ENCODE measurements at regions not wholly inside any gene's neighbourhood (a gene's known extent, or its start where the extent isn't known, plus 50 kb on each side); places are given as distances from the start of the nearest gene placed in this dataset.

GRCh38 chr9:129402931-129403778 lies 217.7 kb downstream of the C9orf50 start:
- H4K20me1 ChIP-seq (ENCODE audit: insufficient read depth): no peaks in the 10 kb centered on the region
- no peaks in the 10 kb centered on the region for H3K9me2 ChIP-seq (ENCODE audit: insufficient read depth)
- H3K79me2 ChIP-seq (ENCODE audit: insufficient read depth): no peaks in the 10 kb centered on the region
- no peaks in the 10 kb centered on the region for H3K4me1 ChIP-seq (ENCODE audit: insufficient read depth)
- no peaks in the 10 kb centered on the region for H3K9me3 ChIP-seq (ENCODE audit: low read depth)
- H2AFZ ChIP-seq: no peak overlapping the region
- in situ Hi-C loops (cut with MboI): no loop called here
- H3F3A ChIP-seq (ENCODE audit: insufficient read depth): no peaks in the 10 kb centered on the region
- H3K9ac ChIP-seq: no peak overlapping the region
- DNase-seq: no peak
- H3K27me3 ChIP-seq (replicated peaks; ENCODE audit: insufficient read depth): no peaks in the 10 kb centered on the region
- no peak overlapping the region for H3K4me2 ChIP-seq (ENCODE audit: unreplicated experiment)
- no peak overlapping the region for H3K4me3 ChIP-seq
- WGBS, 2 experiments (ENCODE audit: low coverage in 1 of 2, low lambda C conversion rate in 2 of 2, missing lambda C conversion rate in 2 of 2): 87 to 91% methylated on average over 14 to 16 of the region's 16 CpGs
- no peaks in the 10 kb centered on the region for H3K36me3 ChIP-seq (ENCODE audit: low read depth)
- no peak for TF ChIP-seq EZH2 (IDR thresholded peaks at IDR 0.05; ENCODE audit: insufficient read depth, poor library complexity, severe bottlenecking)
- TF ChIP-seq EZH2phosphoT487 (IDR thresholded peaks at IDR 0.05; ENCODE audit: insufficient read depth, low read depth): no peak
- H3K27ac ChIP-seq: no peak overlapping the region

GRCh38 chr9:129402371-129402739 lies 218.5 kb downstream of the C9orf50 start:
- Histone ChIP-seq H3K9ac (no peak overlapping the region), H3K36me3 (ENCODE audit: low read depth) (no peaks in the 10 kb centered on the region), H2AFZ (no peak overlapping the region), H3K27ac (no peak overlapping the region), H3K79me2 (ENCODE audit: insufficient read depth) (no peaks in the 10 kb centered on the region), H3K27me3 (replicated peaks; ENCODE audit: insufficient read depth) (no peaks in the 10 kb centered on the region), H3K4me1 (ENCODE audit: insufficient read depth) (no peaks in the 10 kb centered on the region), H3K4me2 (ENCODE audit: unreplicated experiment) (no peak overlapping the region), H3K9me2 (ENCODE audit: insufficient read depth) (no peaks in the 10 kb centered on the region), H3K4me3 (no peak overlapping the region), H3F3A (ENCODE audit: insufficient read depth) (no peaks in the 10 kb centered on the region), H3K9me3 (ENCODE audit: low read depth) (no peaks in the 10 kb centered on the region), H4K20me1 (ENCODE audit: insufficient read depth) (no peaks in the 10 kb centered on the region)
- WGBS, 2 experiments (ENCODE audit: low coverage in 1 of 2, low lambda C conversion rate in 2 of 2, missing lambda C conversion rate in 2 of 2): 48 to 51% methylated on average over 6 to 20 of the region's 20 CpGs
- TF ChIP-seq EZH2phosphoT487 (IDR thresholded peaks at IDR 0.05; ENCODE audit: insufficient read depth, low read depth) (no peak), EZH2 (IDR thresholded peaks at IDR 0.05; ENCODE audit: insufficient read depth, poor library complexity, severe bottlenecking) (no peak)
- in situ Hi-C loops (cut with MboI): no loop called here
- no peak for DNase-seq

GRCh38 chr9:129401623-129402370 lies 219.1 kb downstream of the C9orf50 start:
- in situ Hi-C loops (cut with MboI): no loop called here
- Histone ChIP-seq H3K27ac (no peak overlapping the region), H3K4me1 (ENCODE audit: insufficient read depth) (no peaks in the 10 kb centered on the region), H3K4me2 (ENCODE audit: unreplicated experiment) (no peak overlapping the region), H3K36me3 (ENCODE audit: low read depth) (no peaks in the 10 kb centered on the region), H3K79me2 (ENCODE audit: insufficient read depth) (no peaks in the 10 kb centered on the region), H3K27me3 (replicated peaks; ENCODE audit: insufficient read depth) (no peaks in the 10 kb centered on the region), H2AFZ (no peak overlapping the region), H3F3A (ENCODE audit: insufficient read depth) (no peaks in the 10 kb centered on the region), H3K4me3 (no peak overlapping the region), H3K9me2 (ENCODE audit: insufficient read depth) (no peaks in the 10 kb centered on the region), H3K9ac (no peak overlapping the region), H4K20me1 (ENCODE audit: insufficient read depth) (no peaks in the 10 kb centered on the region), H3K9me3 (ENCODE audit: low read depth) (no peaks in the 10 kb centered on the region)
- WGBS, 2 experiments (ENCODE audit: low coverage in 1 of 2, low lambda C conversion rate in 2 of 2, missing lambda C conversion rate in 2 of 2): 32 to 48% methylated on average over 4 to 6 of the region's 6 CpGs
- DNase-seq: no peak
- TF ChIP-seq EZH2phosphoT487 (IDR thresholded peaks at IDR 0.05; ENCODE audit: insufficient read depth, low read depth) (no peak), EZH2 (IDR thresholded peaks at IDR 0.05; ENCODE audit: insufficient read depth, poor library complexity, severe bottlenecking) (no peak)

- 85 to 87% methylated on average over 15 to 17 of the region's 17 CpGs for WGBS, 2 experiments (ENCODE audit: low coverage in 1 of 2, low lambda C conversion rate in 2 of 2, missing lambda C conversion rate in 2 of 2)
- H3K9me3 ChIP-seq (ENCODE audit: low read depth): no peaks in the 10 kb centered on the region
Observed at GRCh38 chr9:129400971-129401622, 219.8 kb downstream of the C9orf50 start.

More at GRCh38 chr9:129400971-129401622, 219.8 kb downstream of the C9orf50 start:
- no peaks in the 10 kb centered on the region for H3K4me1 ChIP-seq (ENCODE audit: insufficient read depth)
- H3K79me2 ChIP-seq (ENCODE audit: insufficient read depth): no peaks in the 10 kb centered on the region
- TF ChIP-seq EZH2 (IDR thresholded peaks at IDR 0.05; ENCODE audit: insufficient read depth, poor library complexity, severe bottlenecking) (no peak), EZH2phosphoT487 (IDR thresholded peaks at IDR 0.05; ENCODE audit: insufficient read depth, low read depth) (no peak)
- no peaks in the 10 kb centered on the region for H3K27me3 ChIP-seq (replicated peaks; ENCODE audit: insufficient read depth)
- no peaks in the 10 kb centered on the region for H4K20me1 ChIP-seq (ENCODE audit: insufficient read depth)
- no peak overlapping the region for H3K27ac ChIP-seq
- in situ Hi-C loops (cut with MboI): no loop called here
- no peak overlapping the region for H2AFZ ChIP-seq
- H3F3A ChIP-seq (ENCODE audit: insufficient read depth): no peaks in the 10 kb centered on the region
- no peak overlapping the region for H3K9ac ChIP-seq
- H3K4me3 ChIP-seq: no peak overlapping the region
- no peaks in the 10 kb centered on the region for H3K36me3 ChIP-seq (ENCODE audit: low read depth)
- H3K4me2 ChIP-seq (ENCODE audit: unreplicated experiment): no peak overlapping the region
- DNase-seq: no peak
- no peaks in the 10 kb centered on the region for H3K9me2 ChIP-seq (ENCODE audit: insufficient read depth)

Data from GM23248 (cell line).